ENCODE measurements at regions not wholly inside any gene's neighbourhood (a gene's known extent, or its start where the extent isn't known, plus 50 kb on each side); places are given as distances from the start of the nearest gene placed in this dataset.

DNA sequence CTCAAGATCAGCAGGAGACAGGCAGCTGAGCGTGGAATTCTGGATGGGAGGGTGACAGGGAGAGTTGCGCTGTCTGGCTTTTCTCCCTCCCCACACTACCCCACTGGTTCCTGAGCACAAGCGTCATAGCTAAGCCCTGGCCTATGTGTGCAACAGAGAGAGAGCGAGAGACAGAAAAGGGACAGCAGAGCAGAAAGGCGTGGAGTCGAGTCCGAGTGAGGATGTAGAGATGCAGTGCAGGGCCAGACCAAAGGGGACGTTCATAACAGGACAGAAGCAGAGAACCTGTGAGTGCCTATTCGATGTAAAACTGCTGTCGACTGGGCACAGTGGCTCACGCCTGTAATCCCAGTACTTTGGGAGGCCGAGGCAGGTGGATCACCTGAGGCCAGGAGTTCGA is 94.0 kb upstream of the TMEM45B start:
- no peak for TF ChIP-seq JUNB (IDR thresholded peaks at IDR 0.05)
- TF ChIP-seq, protein P1, sequence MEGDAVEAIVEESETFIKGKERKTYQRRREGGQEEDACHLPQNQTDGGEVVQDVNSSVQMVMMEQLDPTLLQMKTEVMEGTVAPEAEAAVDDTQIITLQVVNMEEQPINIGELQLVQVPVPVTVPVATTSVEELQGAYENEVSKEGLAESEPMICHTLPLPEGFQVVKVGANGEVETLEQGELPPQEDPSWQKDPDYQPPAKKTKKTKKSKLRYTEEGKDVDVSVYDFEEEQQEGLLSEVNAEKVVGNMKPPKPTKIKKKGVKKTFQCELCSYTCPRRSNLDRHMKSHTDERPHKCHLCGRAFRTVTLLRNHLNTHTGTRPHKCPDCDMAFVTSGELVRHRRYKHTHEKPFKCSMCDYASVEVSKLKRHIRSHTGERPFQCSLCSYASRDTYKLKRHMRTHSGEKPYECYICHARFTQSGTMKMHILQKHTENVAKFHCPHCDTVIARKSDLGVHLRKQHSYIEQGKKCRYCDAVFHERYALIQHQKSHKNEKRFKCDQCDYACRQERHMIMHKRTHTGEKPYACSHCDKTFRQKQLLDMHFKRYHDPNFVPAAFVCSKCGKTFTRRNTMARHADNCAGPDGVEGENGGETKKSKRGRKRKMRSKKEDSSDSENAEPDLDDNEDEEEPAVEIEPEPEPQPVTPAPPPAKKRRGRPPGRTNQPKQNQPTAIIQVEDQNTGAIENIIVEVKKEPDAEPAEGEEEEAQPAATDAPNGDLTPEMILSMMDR (IDR thresholded peaks at IDR 0.05), result no peak
- TF ChIP-seq, protein P2, sequence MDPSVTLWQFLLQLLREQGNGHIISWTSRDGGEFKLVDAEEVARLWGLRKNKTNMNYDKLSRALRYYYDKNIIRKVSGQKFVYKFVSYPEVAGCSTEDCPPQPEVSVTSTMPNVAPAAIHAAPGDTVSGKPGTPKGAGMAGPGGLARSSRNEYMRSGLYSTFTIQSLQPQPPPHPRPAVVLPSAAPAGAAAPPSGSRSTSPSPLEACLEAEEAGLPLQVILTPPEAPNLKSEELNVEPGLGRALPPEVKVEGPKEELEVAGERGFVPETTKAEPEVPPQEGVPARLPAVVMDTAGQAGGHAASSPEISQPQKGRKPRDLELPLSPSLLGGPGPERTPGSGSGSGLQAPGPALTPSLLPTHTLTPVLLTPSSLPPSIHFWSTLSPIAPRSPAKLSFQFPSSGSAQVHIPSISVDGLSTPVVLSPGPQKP (IDR thresholded peaks at IDR 0.05; ENCODE audit: low read depth, low read length), result no peak
- TF ChIP-seq RFX5 (IDR thresholded peaks at IDR 0.05), result no peak
- no peak for TF ChIP-seq EP300 (IDR thresholded peaks at IDR 0.05)
- TF ChIP-seq CEBPB (IDR thresholded peaks at IDR 0.05), result no peak
- TF ChIP-seq POLR2A (IDR thresholded peaks at IDR 0.05; ENCODE audit: low read length), result no peak

Measured in A549 (cell line).